Gastrocnemius medialis (tissue), 4 donors: ENCODE measurements at regions not wholly inside any gene's neighbourhood (a gene's known extent, or its start where the extent isn't known, plus 50 kb on each side); places are given as distances from the start of the nearest gene placed in this dataset.

Source experiments
- ATAC-seq, 2 donors: fragments of 150-250 bp; one replicate each; pipeline ENCODE4 v1.9.1; 2016
- DNase-seq, 2 donors: peaks; one replicate each; pipeline ENCODE4 v3.0.0-alpha.2; 2019
- H3K27ac ChIP-seq, 4 donors: fragments of 200-600 bp; sonication (generic); 1 replicate in 1 of 4; 2 replicates in 3 of 4; pipeline ENCODE4 v1.5.1; 2016 to 2018; ENCODE audit warnings: mild to moderate bottlenecking in 2 of 4, moderate library complexity in 1 of 4
- H3K27me3 ChIP-seq, 3 donors: fragments of 200-600 bp; sonication (generic) in 2 of 3; 1 replicate in 1 of 3; 2 replicates in 2 of 3; pipeline versions ENCODE4 v1.5.1 to v1.6.0; 2016 to 2019; ENCODE audit warnings: mild to moderate bottlenecking in 1 of 3, moderate library complexity in 1 of 3
- H3K36me3 ChIP-seq, 2 donors: fragments of 200-600 bp; sonication (generic) in 1 of 2; one replicate each; pipeline ENCODE4 v1.5.1; 2017 to 2018
- H3K4me1 ChIP-seq, 2 donors: fragments of 200-600 bp; sonication (generic) in 1 of 2; one replicate each; pipeline ENCODE4 v1.5.1; 2016 to 2017; ENCODE audit warnings: mild to moderate bottlenecking in 2 of 2
- H3K4me3 ChIP-seq, 4 donors: fragments of 200-600 bp; sonication (generic) in 3 of 4; 1 replicate in 1 of 4; 2 replicates in 3 of 4; pipeline ENCODE4 v1.5.1; 2016 to 2019; ENCODE audit warnings: mild to moderate bottlenecking in 2 of 4
- H3K9me3 ChIP-seq, 3 donors: fragments of 200-600 bp; sonication (generic) in 2 of 3; 1 replicate in 1 of 3; 2 replicates in 2 of 3; pipeline ENCODE4 v1.5.1; 2016 to 2019
- CTCF ChIP-seq, 5 experiments: fragments of 450-650 bp in 3 of 5; fragments of 200-600 bp in 2 of 5; sonication (generic) in 2 of 5; IDR thresholded peaks in 4 of 5; conservative IDR thresholded peaks in 1 of 5; 1 replicate in 4 of 5; 2 replicates in 1 of 5; pipeline ENCODE4 v1.5.1; 2016 to 2019; ENCODE audit warnings: antibody characterized with exemption in 5 of 5, mild to moderate bottlenecking in 3 of 5, moderate library complexity in 3 of 5
- POLR2A ChIP-seq, 2 donors: fragments of 450-650 bp; IDR thresholded peaks; one replicate each; pipeline ENCODE4 v1.6.1; 2017; ENCODE audit warnings: antibody characterized with exemption in 2 of 2, mild to moderate bottlenecking in 2 of 2, moderate library complexity in 2 of 2
- in situ Hi-C, 4 donors: fragments of 200-750 bp; cut with MboI; loops; one replicate each; pipeline versions ENCODE4 v1.15.0 to v1.8.0; 2017; ENCODE audit warnings: low sequenced_read_pairs in 4 of 4
- intact Hi-C: fragments of 100-400 bp; cut with DNase I; formaldehyde crosslinking; loops from one replicate; pipeline ENCODE4 v1.15.1; 2023; ENCODE audit warnings: low total_unique reads

- Histone ChIP-seq H3K4me3 (no peak overlapping the region), H3K27ac (no peak overlapping the region), H3K4me1 (no peaks in the 10 kb centered on the region), H3K36me3 (no peaks in the 10 kb centered on the region), H3K9me3 (no peaks in the 10 kb centered on the region), H3K27me3 (no peaks in the 10 kb centered on the region)
- intact Hi-C loops = no loop called here
- ATAC-seq (no peak), DNase-seq (no peak)
- TF ChIP-seq CTCF (IDR thresholded peaks at IDR 0.05 in 4 of 5, conservative IDR thresholded peaks at IDR 0.05 in 1 of 5) = no peak
- TF ChIP-seq POLR2A (IDR thresholded peaks at IDR 0.05) = no peak
- in situ Hi-C loops = no loop called here
These were observed 71.3 kb upstream of the CAMK2D start for GRCh38 chr4:113832803-113833202.

GRCh38 chr4:113831457-113831856 is 69.9 kb upstream of the CAMK2D start:
- TF ChIP-seq POLR2A (IDR thresholded peaks at IDR 0.05) (no peak), CTCF (IDR thresholded peaks at IDR 0.05 in 4 of 5, conservative IDR thresholded peaks at IDR 0.05 in 1 of 5) (no peak)
- H3K9me3 ChIP-seq = no peaks in the 10 kb centered on the region
- H3K27me3 ChIP-seq = no peaks in the 10 kb centered on the region
- ATAC-seq = no peak
- no peaks in the 10 kb centered on the region for H3K36me3 ChIP-seq
- peaks cover 0 to 2% of the 10 kb centered on the region in 2 donors for H3K4me1 ChIP-seq
- no peak overlapping the region for H3K4me3 ChIP-seq
- H3K27ac ChIP-seq = no peak overlapping the region
- DNase-seq = no peak
- intact Hi-C loops = no loop called here
- in situ Hi-C loops = no loop called here

GRCh38 chr4:113828702-113829101 is 67.2 kb upstream of the CAMK2D start:
- in situ Hi-C loops = no loop called here
- Histone ChIP-seq H3K27ac (no peak overlapping the region), H3K4me1 (peaks cover 0 to 11% of the 10 kb centered on the region in 2 donors), H3K27me3 (no peaks in the 10 kb centered on the region), H3K9me3 (no peaks in the 10 kb centered on the region), H3K36me3 (no peaks in the 10 kb centered on the region), H3K4me3 (no peak overlapping the region)
- intact Hi-C loops = no loop called here
- TF ChIP-seq CTCF (IDR thresholded peaks at IDR 0.05 in 4 of 5, conservative IDR thresholded peaks at IDR 0.05 in 1 of 5) (no peak), POLR2A (IDR thresholded peaks at IDR 0.05) (no peak)
- DNase-seq (no peak), ATAC-seq (no peak)

GRCh38 chr4:113827285-113827684 is 65.7 kb upstream of the CAMK2D start:
- TF ChIP-seq CTCF (IDR thresholded peaks at IDR 0.05 in 4 of 5, conservative IDR thresholded peaks at IDR 0.05 in 1 of 5) = no peak
- TF ChIP-seq POLR2A (IDR thresholded peaks at IDR 0.05) = no peak
- DNase-seq (no peak), ATAC-seq (no peak)
- Histone ChIP-seq H3K4me3 (no peak overlapping the region), H3K27me3 (no peaks in the 10 kb centered on the region), H3K27ac (no peak overlapping the region), H3K36me3 (no peaks in the 10 kb centered on the region), H3K4me1 (peaks cover 0 to 14% of the 10 kb centered on the region in 2 donors), H3K9me3 (no peaks in the 10 kb centered on the region)
- in situ Hi-C loops = no loop called here
- intact Hi-C loops = no loop called here

GRCh38 chr4:113826421-113826820 is 64.9 kb upstream of the CAMK2D start:
- intact Hi-C loops = no loop called here
- DNase-seq (no peak), ATAC-seq (no peak)
- TF ChIP-seq POLR2A (IDR thresholded peaks at IDR 0.05) (no peak), CTCF (IDR thresholded peaks at IDR 0.05 in 4 of 5, conservative IDR thresholded peaks at IDR 0.05 in 1 of 5) (no peak)
- Histone ChIP-seq H3K9me3 (no peaks in the 10 kb centered on the region), H3K27me3 (no peaks in the 10 kb centered on the region), H3K4me3 (no peak overlapping the region), H3K36me3 (no peaks in the 10 kb centered on the region), H3K27ac (no peak overlapping the region), H3K4me1 (peaks cover 0 to 14% of the 10 kb centered on the region in 2 donors)
- in situ Hi-C loops = no loop called here
